GM18907 (cell line): ENCODE measurements at regions not wholly inside any gene's neighbourhood (a gene's known extent, or its start where the extent isn't known, plus 50 kb on each side); places are given as distances from the start of the nearest gene placed in this dataset.

ENCODE experiments used
- ATAC-seq: cut with Tn5 transposase; IDR thresholded peaks from one replicate; pipeline ENCODE4 v1.9.1; 2021; ENCODE audit warnings: mild to moderate bottlenecking, moderate library complexity; ENCODE audit not compliant: unreplicated experiment

DNA sequence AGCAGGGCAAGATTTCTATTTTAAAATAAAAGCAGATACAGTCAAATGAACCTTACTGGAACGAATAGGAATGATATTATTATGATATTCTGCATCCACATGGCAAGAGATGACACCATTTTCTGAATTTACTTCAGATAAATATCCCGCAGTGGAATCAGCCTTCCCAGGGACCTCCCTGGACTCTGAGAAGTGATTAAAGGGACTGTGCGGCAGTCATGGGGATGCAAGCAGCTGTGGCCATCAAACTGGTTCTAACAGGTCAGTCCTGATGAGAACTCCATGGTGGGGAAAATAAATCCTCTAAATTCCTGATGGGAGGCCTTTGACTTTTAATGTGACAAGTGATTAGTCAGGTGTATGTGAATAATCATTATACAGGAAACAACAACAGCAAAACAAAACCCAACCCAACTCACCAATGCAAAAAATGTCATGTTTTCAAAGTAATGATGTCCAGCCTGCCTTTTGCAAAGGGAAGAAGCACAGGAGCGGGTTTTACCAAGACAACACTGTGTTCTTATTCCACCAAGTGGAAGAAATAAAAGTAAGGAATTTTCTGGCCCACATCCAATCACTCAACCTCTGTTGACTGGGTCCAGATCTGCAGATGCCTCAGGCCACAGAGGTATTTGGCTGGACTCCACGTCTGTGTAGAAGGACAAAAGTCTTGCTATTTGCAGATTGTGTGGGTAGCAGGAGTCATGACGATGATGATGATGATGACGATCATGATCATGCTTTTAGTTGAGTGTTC, 61.9 kb upstream of the CITED2 start:
- no peak for ATAC-seq

DNA sequence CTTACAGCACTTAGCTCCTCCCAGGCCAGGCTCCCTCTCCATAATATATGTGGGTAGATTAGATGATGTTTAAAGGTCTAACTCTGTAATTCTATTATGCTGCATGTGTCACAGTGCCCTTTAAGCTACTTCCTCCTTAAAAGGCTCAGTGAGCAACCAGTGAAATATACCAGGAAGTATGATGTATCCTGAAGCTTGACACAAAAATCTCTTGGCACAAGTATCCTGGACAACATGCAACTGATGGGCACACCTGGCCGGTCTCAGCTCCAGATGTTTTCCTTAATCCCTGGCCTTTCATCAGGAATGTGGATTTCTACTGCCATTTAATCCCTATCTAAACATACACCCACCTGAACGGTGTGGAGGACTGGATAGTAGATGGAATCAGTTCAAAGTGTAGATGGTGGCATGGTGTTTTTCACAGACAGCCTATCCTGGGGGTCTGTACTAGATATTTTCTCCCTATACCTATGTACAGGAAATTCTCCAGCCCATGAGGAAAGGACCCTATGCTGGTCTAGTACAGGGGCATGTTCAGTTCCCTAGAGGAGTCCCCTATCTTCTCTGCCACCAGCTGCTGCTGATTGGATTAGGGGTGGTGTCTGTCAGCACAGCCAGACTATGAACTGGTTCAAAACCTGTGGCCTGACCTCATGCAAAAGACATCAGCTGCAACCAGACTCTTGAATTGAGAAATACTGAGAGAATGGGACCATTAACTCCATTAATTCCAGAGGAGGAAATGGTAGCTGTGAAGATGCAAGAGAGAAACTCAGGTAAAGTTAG, 59.4 kb upstream of the CITED2 start:
- no peak for ATAC-seq

DNA sequence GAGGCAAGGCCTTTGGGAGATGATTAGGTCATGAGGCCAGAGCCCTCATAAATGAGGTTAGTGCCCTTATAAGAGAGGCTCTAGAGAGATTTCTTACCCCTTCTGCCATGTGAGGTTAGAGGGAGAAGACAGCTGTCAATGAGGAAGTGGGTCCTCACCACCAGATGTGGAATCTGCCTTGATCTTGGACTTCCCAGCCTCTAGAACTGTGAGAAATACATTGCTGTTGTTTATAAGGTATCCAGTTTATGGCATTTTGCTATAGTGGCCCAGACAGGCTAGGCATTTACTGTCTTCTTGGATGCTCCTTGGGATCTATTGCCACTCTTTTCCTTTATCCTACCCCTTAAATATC, 57.1 kb upstream of the CITED2 start:
- no peak for ATAC-seq

DNA sequence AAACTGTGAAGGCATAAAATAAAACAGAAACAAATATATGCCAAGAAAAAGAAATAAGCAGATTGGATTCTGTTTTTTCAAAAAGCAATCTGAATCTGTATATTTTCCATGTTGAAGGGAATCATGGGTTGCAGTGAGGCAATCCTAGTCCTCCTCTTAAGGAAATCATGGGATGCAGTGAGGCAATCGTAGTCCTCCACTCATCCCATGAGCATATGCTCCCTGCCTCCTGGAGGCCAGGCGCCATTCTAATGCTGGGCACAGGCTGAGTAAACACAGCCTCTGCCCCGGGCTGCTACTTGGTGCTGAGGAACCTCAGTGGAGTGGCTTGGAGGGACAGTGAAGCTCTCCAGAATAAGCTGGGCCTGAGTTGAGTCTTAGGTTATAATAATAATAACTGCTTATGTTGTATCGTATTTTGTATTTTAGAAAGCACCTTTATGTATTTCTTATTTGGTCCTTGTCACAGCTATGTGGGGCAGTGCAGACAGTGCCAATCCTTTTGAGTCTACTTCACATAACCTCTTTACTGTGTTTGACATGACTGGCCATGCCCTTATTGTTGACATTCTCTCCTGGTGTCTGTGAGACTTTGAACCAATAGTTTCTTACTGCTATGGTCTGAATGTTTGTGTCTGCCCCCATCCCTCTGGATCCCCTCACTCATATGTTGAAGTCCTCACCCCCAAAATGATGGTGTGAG, 56.6 kb upstream of the CITED2 start:
- no peak for ATAC-seq

DNA sequence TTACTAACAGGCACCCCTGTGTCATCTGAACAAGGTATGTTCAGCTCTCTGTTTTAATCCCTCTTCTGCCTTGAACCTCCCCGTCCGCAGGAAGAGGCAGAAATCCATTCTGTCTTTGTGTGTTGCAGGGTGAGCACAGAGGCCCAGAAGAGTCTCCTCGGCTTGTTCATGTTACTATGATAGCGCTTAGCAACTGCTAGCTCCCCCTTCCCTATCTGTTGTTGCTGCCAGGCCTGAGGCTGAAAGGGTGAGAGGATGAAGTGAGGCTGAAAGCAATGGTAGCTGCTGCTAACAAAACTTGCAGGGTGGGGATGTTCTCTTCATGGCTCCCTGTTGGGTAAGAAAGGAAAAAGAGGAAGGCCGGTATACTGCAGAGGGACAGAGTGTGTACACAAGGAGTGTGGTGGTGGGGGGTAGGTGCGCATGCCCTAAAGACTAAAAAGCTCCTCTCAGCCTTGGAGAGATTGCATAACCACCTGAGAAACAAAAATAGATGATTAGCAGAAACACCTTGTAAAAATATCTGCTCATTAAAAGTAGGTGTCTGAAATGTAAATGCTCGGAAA, 55.2 kb upstream of the CITED2 start:
- ATAC-seq: no peak

DNA sequence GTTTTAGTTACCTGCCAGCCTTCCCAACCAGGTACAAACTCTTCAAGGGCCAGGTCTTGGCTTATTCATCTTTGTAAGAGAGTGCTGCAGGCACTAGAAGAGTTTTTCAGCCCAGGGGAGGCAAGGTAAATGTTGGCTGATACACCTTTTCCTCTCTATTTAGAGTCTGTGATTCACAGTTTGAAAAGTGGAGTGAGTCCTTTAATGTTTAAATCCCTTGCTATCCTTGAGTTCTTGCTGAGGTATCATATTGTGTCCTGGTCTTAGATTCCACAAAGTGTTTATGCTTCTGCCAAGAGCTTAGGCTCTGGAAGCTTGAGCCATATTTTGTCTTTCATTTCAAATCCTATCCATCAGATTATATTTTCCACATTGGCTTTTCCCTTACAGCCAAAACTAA, 52.8 kb upstream of the CITED2 start:
- no peak for ATAC-seq

DNA sequence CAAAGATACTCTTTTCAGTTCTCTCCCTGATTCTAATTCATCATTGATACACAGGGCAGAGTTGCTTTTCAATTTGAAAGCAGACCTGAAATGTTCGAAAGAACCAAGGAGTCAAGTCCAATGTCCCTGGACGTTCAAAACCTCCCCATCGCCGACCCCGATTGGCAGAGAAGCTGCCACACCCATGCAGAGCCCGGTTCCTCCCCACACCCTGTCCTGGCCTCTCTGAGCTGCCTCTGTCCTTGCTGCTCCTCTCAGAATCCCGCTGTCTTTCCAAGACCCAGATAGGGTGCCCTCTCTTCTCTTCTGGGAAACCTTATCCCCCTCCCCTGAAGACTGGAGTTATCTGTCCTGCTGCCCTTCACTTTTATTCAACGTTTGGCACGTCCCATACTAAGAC, 52.3 kb upstream of the CITED2 start:
- no peak for ATAC-seq

DNA sequence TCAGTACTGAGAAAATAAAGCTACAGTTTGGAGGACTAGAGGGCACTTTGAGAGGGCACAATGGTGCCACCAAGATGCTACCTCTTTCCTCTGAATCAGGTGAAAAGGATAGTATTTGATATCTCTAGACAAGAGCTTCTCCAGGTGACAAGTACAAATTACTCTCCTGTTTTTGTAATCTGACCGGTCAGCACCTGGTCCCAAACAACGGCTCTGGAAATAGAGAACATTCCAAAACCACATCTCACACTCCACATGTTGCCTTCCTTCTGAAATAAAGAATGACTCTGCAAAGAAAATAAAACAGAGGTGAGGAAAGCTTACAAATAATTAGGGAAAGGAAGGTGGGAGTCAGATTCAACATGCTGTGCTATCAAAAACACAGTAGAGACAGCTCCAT, 51.3 kb upstream of the CITED2 start:
- ATAC-seq: no peak

DNA sequence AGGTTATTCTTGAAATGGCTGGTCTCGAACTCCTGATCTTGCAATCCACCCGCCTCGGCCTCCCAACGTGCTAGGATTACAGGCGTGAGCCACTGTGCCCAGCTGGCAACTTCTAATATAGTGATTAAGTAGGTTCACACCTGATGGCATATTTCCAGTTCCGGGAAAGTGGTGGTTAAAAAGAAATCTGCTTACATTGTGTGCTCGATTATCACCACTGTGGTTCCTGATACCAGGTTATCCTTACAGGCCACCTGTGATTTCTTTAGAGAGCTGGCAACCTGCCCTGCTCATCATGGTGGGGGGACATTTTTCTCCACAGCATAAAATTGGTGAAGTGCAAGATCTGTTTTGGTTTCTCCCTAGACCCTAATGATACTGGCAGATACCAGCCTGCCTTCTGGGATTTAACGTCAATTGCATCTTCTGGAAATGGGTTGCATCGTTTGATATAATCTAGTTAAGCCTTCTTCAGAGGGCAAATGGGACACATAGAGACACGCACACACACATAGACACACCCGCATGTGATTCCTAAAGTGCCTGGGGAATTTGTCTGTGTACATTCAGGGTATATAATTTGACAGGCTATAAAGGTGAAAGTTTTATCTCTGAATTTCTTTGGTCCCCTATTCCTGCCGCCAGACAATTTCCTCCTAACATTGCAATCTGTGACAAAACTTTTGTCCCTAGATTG, 49.7 kb upstream of the CITED2 start:
- ATAC-seq: no peak
